Effector CD4-positive, alpha-beta T cell (primary cell): ENCODE measurements at regions not wholly inside any gene's neighbourhood (a gene's known extent, or its start where the extent isn't known, plus 50 kb on each side); places are given as distances from the start of the nearest gene placed in this dataset.

Source experiments
- DNase-seq: peaks from one replicate; pipeline ENCODE4 v3.0.0-alpha.2; 2020

DNA sequence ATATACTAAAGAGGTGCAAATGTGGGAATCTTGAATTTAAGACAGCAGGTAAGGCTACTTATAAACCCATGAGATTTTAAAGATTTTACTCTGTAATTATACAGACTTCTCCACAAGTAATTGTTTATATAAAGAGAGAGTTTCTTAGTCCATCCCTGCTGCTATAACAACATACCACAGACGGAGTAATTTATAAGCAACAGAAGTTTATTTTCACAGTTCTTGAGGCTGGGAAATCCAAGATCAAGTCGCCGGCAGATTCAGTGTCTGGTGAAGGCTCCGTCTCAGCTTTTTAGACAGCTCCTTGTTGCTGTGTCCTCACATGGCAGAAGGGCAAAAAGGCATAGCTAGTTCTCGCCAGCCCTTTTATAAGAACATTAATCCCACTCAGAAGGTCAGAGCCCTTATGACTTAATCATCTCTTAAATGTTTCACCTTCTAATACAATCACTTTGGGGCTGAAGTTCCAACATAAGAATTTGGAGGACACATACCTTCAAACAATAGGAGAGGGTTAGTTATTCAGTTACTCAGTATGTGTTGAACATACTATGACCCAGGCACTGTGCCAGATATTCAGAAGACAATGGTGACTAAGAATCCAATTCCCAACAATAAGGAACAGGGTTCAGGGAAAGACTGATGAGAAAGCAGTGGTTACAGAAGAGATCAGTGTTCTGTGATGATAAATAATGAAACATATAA lies 466.0 kb downstream of the RIT2 start:
- no peak for DNase-seq

DNA sequence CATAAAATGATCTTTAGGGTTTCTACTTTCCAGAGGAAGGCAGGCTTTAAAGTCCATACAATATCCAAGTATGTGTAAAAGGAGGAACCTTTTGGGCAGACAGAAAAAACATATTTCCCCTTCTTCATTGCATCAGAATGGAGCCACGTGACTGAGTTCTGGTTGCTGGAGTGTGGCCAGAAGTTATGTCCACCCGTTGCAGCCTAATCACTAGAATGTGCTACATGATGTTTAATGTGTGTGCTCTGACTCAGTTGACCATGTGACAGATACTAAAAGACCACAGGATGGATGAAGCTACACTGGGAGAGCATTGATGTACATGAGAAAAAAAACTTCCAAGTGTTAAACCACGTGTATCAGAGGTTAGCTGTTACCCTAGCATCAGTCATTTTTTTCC lies 460.9 kb downstream of the RIT2 start:
- DNase-seq, result no peak

DNA sequence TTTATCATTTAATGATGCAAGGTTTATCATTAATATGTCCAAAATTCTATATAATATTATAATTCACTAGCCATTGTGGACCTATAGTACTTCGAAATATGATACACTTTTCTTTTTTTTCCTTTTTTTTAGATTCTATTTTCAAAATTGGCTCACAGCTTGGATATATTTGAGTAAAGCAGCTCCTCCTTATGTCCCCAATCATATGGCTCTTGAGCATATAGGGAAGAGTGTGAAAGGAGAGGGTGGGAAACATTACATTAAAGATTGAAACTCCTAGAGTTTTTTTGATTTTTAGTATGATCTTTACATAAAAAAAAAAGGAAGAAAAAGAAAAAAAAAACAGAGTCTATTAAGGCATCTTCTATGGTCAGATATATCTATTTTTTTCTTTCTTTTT lies 457.9 kb downstream of the RIT2 start:
- DNase-seq, result no peak

DNA sequence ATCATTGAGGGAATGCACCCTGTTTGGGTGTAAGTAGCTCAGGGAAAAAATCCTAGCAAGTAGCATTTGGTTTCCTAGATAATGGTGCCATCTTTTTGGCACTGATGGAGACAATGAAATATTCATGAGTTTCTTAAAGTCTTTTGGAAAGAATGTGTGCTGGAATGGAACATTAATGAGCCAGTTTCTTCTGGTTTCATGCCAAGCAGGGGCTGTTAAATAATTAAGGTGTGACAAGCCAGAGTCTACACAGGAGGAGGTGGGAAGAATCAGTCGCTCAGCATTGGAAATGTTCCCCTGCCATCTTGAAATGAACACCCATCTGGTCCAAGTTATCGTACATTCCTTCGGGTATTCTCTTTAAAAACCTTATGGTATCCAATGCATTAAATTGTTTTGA lies 457.3 kb downstream of the RIT2 start:
- DNase-seq, result no peak

DNA sequence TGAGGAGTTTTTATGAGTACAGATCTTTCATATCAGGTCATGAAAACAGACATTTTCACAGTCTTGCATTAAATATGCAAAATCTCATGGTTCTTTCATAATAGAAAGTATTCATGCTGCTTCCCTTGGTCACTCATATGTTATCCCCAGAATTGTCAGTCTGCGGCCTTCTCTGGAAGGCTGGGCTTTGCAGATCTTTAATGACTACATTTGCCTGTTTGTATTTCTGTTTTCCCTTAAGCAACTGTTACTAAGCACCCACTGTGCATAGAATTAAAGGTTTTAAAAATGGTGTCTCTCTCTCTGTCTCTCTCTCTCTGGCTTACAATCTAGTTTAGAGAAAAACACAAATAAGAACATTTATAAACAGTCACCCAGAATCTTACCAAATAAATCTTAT lies 456.3 kb downstream of the RIT2 start:
- DNase-seq, result no peak

DNA sequence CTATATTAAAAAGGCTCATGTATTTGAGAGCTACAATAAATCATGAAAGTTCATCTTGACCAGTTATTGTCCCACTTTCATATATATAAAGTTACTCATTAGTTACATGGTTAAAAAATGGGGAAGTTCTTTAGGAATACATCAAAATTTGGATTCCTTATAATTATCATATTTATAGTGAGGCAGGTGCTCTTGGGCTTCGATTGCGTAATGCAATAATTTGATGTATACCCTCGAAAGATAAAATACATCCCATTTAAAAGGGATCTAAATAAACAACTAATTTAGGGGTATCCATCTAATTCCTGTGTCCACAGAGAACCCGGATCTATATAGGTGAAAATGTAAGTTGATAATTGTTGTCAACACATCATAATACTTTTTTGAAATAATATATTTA lies 444.6 kb downstream of the RIT2 start:
- no peak for DNase-seq

DNA sequence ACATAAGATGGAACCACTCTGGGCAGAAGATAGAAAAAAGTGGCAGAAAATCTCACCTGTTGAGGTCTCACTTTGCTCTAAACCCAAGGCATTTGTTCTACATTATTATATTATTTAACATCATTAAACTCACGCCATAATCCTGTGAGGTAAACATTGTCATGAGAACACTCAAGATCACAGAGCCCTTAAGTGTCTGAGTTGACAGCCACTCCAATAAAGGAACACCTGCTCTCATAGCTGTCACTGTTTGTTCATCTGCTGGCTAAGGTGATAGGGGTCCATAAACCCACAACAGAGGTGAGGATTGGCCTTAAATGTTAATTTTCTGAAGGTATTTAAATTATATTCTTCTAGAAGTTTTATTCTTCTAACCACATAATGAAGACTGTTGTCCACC lies 439.7 kb downstream of the RIT2 start:
- DNase-seq, result no peak

DNA sequence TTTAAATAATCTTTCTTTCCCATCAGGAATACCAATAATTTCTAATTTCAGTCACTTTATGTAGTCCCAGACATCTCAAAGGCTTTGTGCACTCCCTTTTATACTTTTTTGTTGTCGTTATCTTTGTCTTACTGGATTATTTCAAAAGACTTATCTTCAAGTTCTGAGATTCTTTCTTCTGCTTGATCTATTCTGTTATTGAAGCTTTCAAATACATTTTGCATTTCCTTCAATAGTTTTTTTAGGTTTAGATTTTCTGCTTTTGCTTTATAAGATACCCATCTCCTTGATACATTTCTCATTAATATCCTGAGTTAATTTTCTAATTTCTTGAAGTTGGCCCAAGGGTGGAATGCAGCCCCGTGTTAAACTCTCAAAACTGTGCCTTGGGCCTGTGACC lies 432.4 kb downstream of the RIT2 start:
- no peak for DNase-seq

DNA sequence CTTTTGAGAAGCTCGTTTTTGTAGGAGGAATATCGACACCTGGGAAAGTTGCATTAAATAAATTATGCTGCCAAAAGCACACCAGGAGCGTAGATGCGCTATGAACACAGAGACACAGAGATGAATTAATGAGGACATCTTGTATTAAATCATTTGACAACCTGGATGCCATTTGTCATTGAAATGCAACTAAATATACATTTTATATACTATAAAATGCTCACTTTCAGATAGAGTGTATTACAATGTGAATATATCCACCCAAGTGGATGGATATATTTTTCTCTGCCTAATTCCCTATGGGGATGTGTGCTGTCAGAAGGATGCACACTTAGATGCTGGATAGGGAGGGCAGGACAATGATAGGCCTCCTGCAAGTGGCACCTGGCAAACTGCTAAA lies 426.2 kb downstream of the RIT2 start:
- no peak for DNase-seq
